HepG2 (cell line): ENCODE measurements at regions not wholly inside any gene's neighbourhood (a gene's known extent, or its start where the extent isn't known, plus 50 kb on each side); places are given as distances from the start of the nearest gene placed in this dataset.

ENCODE experiments used
- ATAC-seq: fragments of 200-7000 bp; cut with Tn5 transposase; 3 replicates; pipeline ENCODE4 v1.9.1; 2020; ENCODE audit warnings: mild to moderate bottlenecking, moderate library complexity
- BruUV-seq: library from RNA; stranded (reverse); fragments of 400-500 nt; replicated peaks from 2 replicates; lab custom pipeline; 2021; lab: Mats Ljungman, UMichigan
- CTCF ChIA-PET: fragments of 300-600 bp; formaldehyde crosslinking; extraction: SDS; loops from one replicate; lab custom pipeline; 2021; ENCODE audit warnings: low total read pairs, inconsistent platforms, low intra/inter-chr PET ratio; lab: Yijun Ruan, JAX
- POLR2A ChIA-PET: fragments of 350-600 bp; sonication (Branson Sonifier 250); formaldehyde crosslinking; loops from one replicate; lab custom pipeline; 2020; ENCODE audit warnings: antibody characterized with exemption, inconsistent platforms; lab: Yijun Ruan, JAX
- DNase-seq: peaks from one replicate; pipeline ENCODE4 v3.0.0-alpha.2; 2015; ENCODE audit warnings: low spot score
- FAIRE-seq: peaks from 3 replicates; lab custom pipeline; 2011; peaks lifted over from hg19 to GRCh38; lab: Jason Lieb, UNC
- H2AFZ ChIP-seq: one replicate; pipeline ENCODE4 v1.6.1; 2011; ENCODE audit warnings: low read length, inconsistent platforms
- H3K27ac ChIP-seq: fragments of 300-600 bp; 3 replicates; pipeline ENCODE4 v1.8.0; 2011; ENCODE audit warnings: mixed run types, mild to moderate bottlenecking, mixed read lengths, low read length, inconsistent platforms; ENCODE audit not compliant: insufficient read depth; ENCODE audit errors: extremely low read length
- H3K27me3 ChIP-seq, 2 experiments: fragments of 200-600 bp in 1 of 2; 2 replicates in 1 of 2; 3 replicates in 1 of 2; pipeline versions ENCODE4 v1.6.0 to v1.8.0; 2011; ENCODE audit warnings: low read length in 2 of 2, mild to moderate bottlenecking in 2 of 2, moderate library complexity in 2 of 2, inconsistent platforms in 1 of 2; ENCODE audit not compliant: insufficient read depth in 2 of 2, control insufficient read depth in 1 of 2
- H3K36me3 ChIP-seq, 2 experiments: fragments of 200-600 bp in 1 of 2; replicated peaks in 1 of 2; 2 replicates in 1 of 2; 3 replicates in 1 of 2; pipeline versions ENCODE4 v1.5.1 to v1.8.0; 2011; ENCODE audit warnings: low read length in 2 of 2, inconsistent platforms in 1 of 2; ENCODE audit not compliant: insufficient read depth in 2 of 2, control insufficient read depth in 1 of 2
- H3K4me1 ChIP-seq: 2 replicates; pipeline ENCODE4 v1.5.1; 2012; ENCODE audit warnings: low read length, inconsistent platforms; ENCODE audit not compliant: insufficient read depth
- H3K4me2 ChIP-seq: 2 replicates; pipeline ENCODE4 v1.6.0; 2011; ENCODE audit warnings: low read depth, low read length, inconsistent platforms
- H3K4me3 ChIP-seq, 3 experiments: fragments of 200-600 bp in 1 of 3; sonication (generic), shearing (Covaris generic) in 1 of 3; replicated peaks in 1 of 3; 2 replicates each; pipeline ENCODE4 v1.5.1; 2011 to 2016; ENCODE audit warnings: low read length in 3 of 3, inconsistent platforms in 2 of 3, low read depth in 2 of 3, mild to moderate bottlenecking in 2 of 3, control low read depth in 1 of 3, mixed read lengths in 1 of 3; ENCODE audit not compliant: insufficient read depth in 1 of 3
- H3K79me2 ChIP-seq: one replicate; pipeline ENCODE4 v1.6.1; 2011; ENCODE audit warnings: low read length, inconsistent platforms; ENCODE audit not compliant: insufficient read depth
- H3K9ac ChIP-seq: 2 replicates; pipeline ENCODE4 v1.6.0; 2011; ENCODE audit warnings: mild to moderate bottlenecking, low read depth, low read length, inconsistent platforms; ENCODE audit not compliant: insufficient read depth
- H3K9me3 ChIP-seq: 2 replicates; pipeline ENCODE4 v1.5.1; 2012; ENCODE audit warnings: mild to moderate bottlenecking, low read length
- H4K20me1 ChIP-seq: 2 replicates; pipeline ENCODE4 v1.6.0; 2011; ENCODE audit warnings: inconsistent platforms, mild to moderate bottlenecking, low read length, moderate library complexity; ENCODE audit not compliant: insufficient read depth
- AGO2 ChIP-seq: fragments of 200-400 bp; formaldehyde crosslinking; optimal IDR thresholded peaks from 2 replicates; pipeline ENCODE3; 2017; ENCODE audit warnings: mild to moderate bottlenecking, low read depth, low read length, moderate library complexity
- ATF7-NPFF ChIP-seq: sonication (generic); formaldehyde crosslinking; IDR thresholded peaks from 2 replicates; pipeline ENCODE4 v1.8.1; 2023; ENCODE audit warnings: mild to moderate bottlenecking, low read depth, missing genetic modification reagents, moderate library complexity
- FLYWCH1 ChIP-seq: sonication (generic); formaldehyde crosslinking; IDR thresholded peaks from 2 replicates; pipeline ENCODE4 v1.8.1; 2023; ENCODE audit warnings: mild to moderate bottlenecking, missing genetic modification reagents
- MAX ChIP-seq: IDR thresholded peaks from 2 replicates; pipeline ENCODE4 v1.6.1; 2012; ENCODE audit warnings: inconsistent platforms
- MLX ChIP-seq: IDR thresholded peaks from 2 replicates; pipeline ENCODE4 v1.6.1; 2016
- RAD21 ChIP-seq: fragments of 450-650 bp; formaldehyde crosslinking; IDR thresholded peaks from 2 replicates; pipeline ENCODE4 v1.5.0; 2020; ENCODE audit warnings: mild to moderate bottlenecking
- SOX5 ChIP-seq: IDR thresholded peaks from 2 replicates; pipeline ENCODE4 v1.6.1; 2016; ENCODE audit warnings: borderline replicate concordance
- TCF7L2 ChIP-seq: IDR thresholded peaks from 2 replicates; pipeline ENCODE4 v1.6.1; 2011; ENCODE audit warnings: mild to moderate bottlenecking, low read depth, low read length, moderate library complexity
- ZFP1 ChIP-seq: IDR thresholded peaks from 2 replicates; pipeline ENCODE4 v1.6.1; 2016
- ZNF124 ChIP-seq: sonication (generic); formaldehyde crosslinking; IDR thresholded peaks from 2 replicates; pipeline ENCODE4 v1.4.0; 2020; ENCODE audit warnings: missing genetic modification reagents
- ZNF232 ChIP-seq: sonication (generic); formaldehyde crosslinking; IDR thresholded peaks from 2 replicates; pipeline ENCODE4 v1.4.0; 2020; ENCODE audit warnings: missing genetic modification reagents, borderline replicate concordance
- ZNF30 ChIP-seq: sonication (generic); formaldehyde crosslinking; IDR thresholded peaks from 2 replicates; pipeline ENCODE4 v1.5.0; 2020; ENCODE audit warnings: mild to moderate bottlenecking, missing genetic modification reagents
- ZNF704 ChIP-seq: sonication (generic); formaldehyde crosslinking; IDR thresholded peaks from 2 replicates; pipeline ENCODE4 v1.8.1; 2023; ENCODE audit warnings: mild to moderate bottlenecking, inconsistent platforms, moderate library complexity, missing genetic modification reagents, borderline replicate concordance
- ZNF883 ChIP-seq: sonication (generic); formaldehyde crosslinking; IDR thresholded peaks from 2 replicates; pipeline ENCODE4 v1.5.1; 2020; ENCODE audit warnings: mild to moderate bottlenecking, missing genetic modification reagents; ENCODE audit errors: not compliant biosample characterization
- WGBS: methylation state at CpG from one replicate; pipeline ENCODE4 v1.1.6; 2017; ENCODE audit warnings: low lambda C conversion rate; 5-methylcytosine and 5-hydroxymethylcytosine counted together
- in situ Hi-C: cut with HindIII; loops from 2 replicates; pipeline ENCODE4 v1.10.0; 2017; ENCODE audit warnings: low pct_unique_long_range_greater_than_20kb; ENCODE audit not compliant: extremely low pct_ligation_motif_present
- intact Hi-C: fragments of 100-400 bp; cut with micrococcal nuclease; formaldehyde crosslinking; loops from one replicate; pipeline ENCODE4 v1.10.0; 2022; ENCODE audit not compliant: unreplicated experiment
- TF ChIP-seq, protein P1 (sequence below): IDR thresholded peaks from 2 replicates; pipeline ENCODE4 v1.6.1; 2012; ENCODE audit warnings: low read length, improper control_type of control experiment
- TF ChIP-seq, protein P2 (sequence below): sonication (generic); formaldehyde crosslinking; IDR thresholded peaks from 2 replicates; pipeline ENCODE4 v1.5.1; 2020; ENCODE audit warnings: mild to moderate bottlenecking, moderate library complexity, missing genetic modification reagents

DNA sequence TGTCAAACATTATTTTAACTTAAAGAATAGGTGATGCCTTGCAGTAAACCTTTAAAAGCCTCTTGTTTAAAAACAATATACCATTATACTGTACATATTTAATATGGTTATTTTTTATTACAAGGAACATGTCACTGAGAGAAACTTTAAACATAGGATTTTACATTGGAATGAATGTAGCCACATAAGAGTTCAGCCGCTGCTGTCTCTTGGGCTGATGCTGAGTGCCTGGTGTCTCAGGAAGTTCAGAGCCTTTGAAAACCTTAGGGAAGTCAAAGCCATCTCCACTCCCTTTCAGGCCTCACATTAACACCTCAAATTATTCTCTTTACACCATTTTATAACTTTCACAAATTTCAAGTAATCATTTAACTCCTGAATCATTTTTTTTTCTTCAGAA lies 93.5 kb upstream of the DKK2 start (continued):
- TF ChIP-seq ZNF232 (no peak), ZFP1 (CRISPR knock-in tag) (no peak)

GRCh38 chr4:107129076-107129475 lies 93.0 kb upstream of the DKK2 start:
- Histone ChIP-seq H3K4me3 (no peak overlapping the region), H3K36me3 (no peaks in the 10 kb centered on the region), H4K20me1 (no peaks in the 10 kb centered on the region), H3K4me2 (no peak overlapping the region), H2AFZ (no peak overlapping the region), H3K27ac (no peak overlapping the region), H3K27me3 (no peaks in the 10 kb centered on the region), H3K9me3 (no peaks in the 10 kb centered on the region), H3K79me2 (no peaks in the 10 kb centered on the region), H3K4me1 (no peaks in the 10 kb centered on the region), H3K9ac (no peak overlapping the region)
- CTCF ChIA-PET, result no interaction called here
- intact Hi-C loops (no loop called here), in situ Hi-C loops (no loop called here)
- FAIRE-seq (no peak), DNase-seq (no peak), ATAC-seq (no peak)
- POLR2A ChIA-PET, result no interaction called here
- no TSS peak for BruUV-seq
- WGBS, result 2% methylated on average over 2 of the region's 2 CpGs
- TF ChIP-seq FLYWCH1 (CRISPR knock-in tag) (no peak), ATF7-NPFF (no peak), RAD21 (CRISPR knock-in tag) (no peak), AGO2 (no peak), ZNF124 (CRISPR knock-in tag) (no peak), SOX5 (CRISPR knock-in tag) (no peak), ZNF883 (CRISPR knock-in tag) (no peak), MLX (CRISPR knock-in tag) (no peak), ZNF704 (CRISPR knock-in tag) (no peak), TCF7L2 (no peak), ZNF30 (CRISPR knock-in tag) (no peak), MAX (no peak)
- TF ChIP-seq, protein P1, sequence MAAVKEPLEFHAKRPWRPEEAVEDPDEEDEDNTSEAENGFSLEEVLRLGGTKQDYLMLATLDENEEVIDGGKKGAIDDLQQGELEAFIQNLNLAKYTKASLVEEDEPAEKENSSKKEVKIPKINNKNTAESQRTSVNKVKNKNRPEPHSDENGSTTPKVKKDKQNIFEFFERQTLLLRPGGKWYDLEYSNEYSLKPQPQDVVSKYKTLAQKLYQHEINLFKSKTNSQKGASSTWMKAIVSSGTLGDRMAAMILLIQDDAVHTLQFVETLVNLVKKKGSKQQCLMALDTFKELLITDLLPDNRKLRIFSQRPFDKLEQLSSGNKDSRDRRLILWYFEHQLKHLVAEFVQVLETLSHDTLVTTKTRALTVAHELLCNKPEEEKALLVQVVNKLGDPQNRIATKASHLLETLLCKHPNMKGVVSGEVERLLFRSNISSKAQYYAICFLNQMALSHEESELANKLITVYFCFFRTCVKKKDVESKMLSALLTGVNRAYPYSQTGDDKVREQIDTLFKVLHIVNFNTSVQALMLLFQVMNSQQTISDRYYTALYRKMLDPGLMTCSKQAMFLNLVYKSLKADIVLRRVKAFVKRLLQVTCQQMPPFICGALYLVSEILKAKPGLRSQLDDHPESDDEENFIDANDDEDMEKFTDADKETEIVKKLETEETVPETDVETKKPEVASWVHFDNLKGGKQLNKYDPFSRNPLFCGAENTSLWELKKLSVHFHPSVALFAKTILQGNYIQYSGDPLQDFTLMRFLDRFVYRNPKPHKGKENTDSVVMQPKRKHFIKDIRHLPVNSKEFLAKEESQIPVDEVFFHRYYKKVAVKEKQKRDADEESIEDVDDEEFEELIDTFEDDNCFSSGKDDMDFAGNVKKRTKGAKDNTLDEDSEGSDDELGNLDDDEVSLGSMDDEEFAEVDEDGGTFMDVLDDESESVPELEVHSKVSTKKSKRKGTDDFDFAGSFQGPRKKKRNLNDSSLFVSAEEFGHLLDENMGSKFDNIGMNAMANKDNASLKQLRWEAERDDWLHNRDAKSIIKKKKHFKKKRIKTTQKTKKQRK, result no peak
- TF ChIP-seq, protein P2, sequence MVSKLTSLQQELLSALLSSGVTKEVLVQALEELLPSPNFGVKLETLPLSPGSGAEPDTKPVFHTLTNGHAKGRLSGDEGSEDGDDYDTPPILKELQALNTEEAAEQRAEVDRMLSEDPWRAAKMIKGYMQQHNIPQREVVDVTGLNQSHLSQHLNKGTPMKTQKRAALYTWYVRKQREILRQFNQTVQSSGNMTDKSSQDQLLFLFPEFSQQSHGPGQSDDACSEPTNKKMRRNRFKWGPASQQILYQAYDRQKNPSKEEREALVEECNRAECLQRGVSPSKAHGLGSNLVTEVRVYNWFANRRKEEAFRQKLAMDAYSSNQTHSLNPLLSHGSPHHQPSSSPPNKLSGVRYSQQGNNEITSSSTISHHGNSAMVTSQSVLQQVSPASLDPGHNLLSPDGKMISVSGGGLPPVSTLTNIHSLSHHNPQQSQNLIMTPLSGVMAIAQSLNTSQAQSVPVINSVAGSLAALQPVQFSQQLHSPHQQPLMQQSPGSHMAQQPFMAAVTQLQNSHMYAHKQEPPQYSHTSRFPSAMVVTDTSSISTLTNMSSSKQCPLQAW, result no peak
